GM19240 (cell line): ENCODE measurements at regions not wholly inside any gene's neighbourhood (a gene's known extent, or its start where the extent isn't known, plus 50 kb on each side); places are given as distances from the start of the nearest gene placed in this dataset.

ENCODE experiments used
- DNase-seq: peaks from one replicate; pipeline ENCODE4 v3.0.0; 2011; ENCODE audit warnings: low spot score; ENCODE audit not compliant: insufficient read length

GRCh38 chr12:61862986-61863385 is 397.2 kb upstream of the USP15 start:
- no peak for DNase-seq

GRCh38 chr12:61863811-61864210 is 396.4 kb upstream of the USP15 start:
- no peak for DNase-seq

GRCh38 chr12:61869796-61870195 is 390.4 kb upstream of the USP15 start:
- no peak for DNase-seq

GRCh38 chr12:61870658-61871484 is 389.3 kb upstream of the USP15 start:
- DNase-seq: no peak

GRCh38 chr12:61871485-61871810 is 388.8 kb upstream of the USP15 start:
- DNase-seq: no peak

- no peak for DNase-seq
Observed at GRCh38 chr12:61879229-61879628, 381.0 kb upstream of the USP15 start.

GRCh38 chr12:61880186-61880585 is 380.0 kb upstream of the USP15 start:
- DNase-seq: no peak

GRCh38 chr12:61891632-61892031 is 368.6 kb upstream of the USP15 start:
- DNase-seq: no peak

- no peak for DNase-seq
Observed at GRCh38 chr12:61894168-61894567, 366.0 kb upstream of the USP15 start.

GRCh38 chr12:61896436-61896835 is 363.8 kb upstream of the USP15 start:
- DNase-seq: no peak

GRCh38 chr12:61902403-61902802 is 357.8 kb upstream of the USP15 start:
- DNase-seq: no peak

GRCh38 chr12:61911113-61911512 is 349.1 kb upstream of the USP15 start:
- DNase-seq: no peak

- DNase-seq: no peak
Observed at GRCh38 chr12:61915420-61915819, 344.8 kb upstream of the USP15 start.

GRCh38 chr12:61916831-61917230 is 343.4 kb upstream of the USP15 start:
- no peak for DNase-seq

GRCh38 chr12:61919686-61920085 is 340.5 kb upstream of the USP15 start:
- DNase-seq: no peak

- DNase-seq: no peak
Observed at GRCh38 chr12:61920230-61920629, 340.0 kb upstream of the USP15 start.

- DNase-seq: no peak
Observed at GRCh38 chr12:61923152-61923551, 337.1 kb upstream of the USP15 start.

GRCh38 chr12:61934564-61934963 is 325.6 kb upstream of the USP15 start:
- DNase-seq: no peak

- DNase-seq: no peak
Observed at GRCh38 chr12:61939977-61940376, 320.2 kb upstream of the USP15 start.

- no peak for DNase-seq
Observed at GRCh38 chr12:61956545-61956944, 303.7 kb upstream of the USP15 start.

GRCh38 chr12:61974461-61974860 is 285.7 kb upstream of the USP15 start:
- no peak for DNase-seq

- no peak for DNase-seq
Observed at GRCh38 chr12:61985830-61986229, 274.4 kb upstream of the USP15 start.

GRCh38 chr12:61987173-61987572 is 273.0 kb upstream of the USP15 start:
- DNase-seq: no peak

GRCh38 chr12:61991661-61992060 is 268.5 kb upstream of the USP15 start:
- DNase-seq: no peak
